Lower lobe of right lung (tissue), 2 donors: ENCODE measurements at regions not wholly inside any gene's neighbourhood (a gene's known extent, or its start where the extent isn't known, plus 50 kb on each side); places are given as distances from the start of the nearest gene placed in this dataset.

Experiments
- ATAC-seq, 2 donors: fragments of 200-7000 bp; cut with Tn5 transposase; one replicate each; pipeline ENCODE4 v1.9.1; 2020 to 2022; ENCODE audit warnings: mild to moderate bottlenecking in 2 of 2, moderate library complexity in 2 of 2
- DNase-seq: peaks from one replicate; pipeline ENCODE4 v3.0.0-alpha.2; 2020
- H3K27ac ChIP-seq: fragments of 200-600 bp; one replicate; pipeline ENCODE4 v1.8.0; 2022
- H3K27me3 ChIP-seq: fragments of 200-600 bp; one replicate; pipeline ENCODE4 v1.8.0; 2022; ENCODE audit warnings: low read depth
- H3K36me3 ChIP-seq: fragments of 200-600 bp; one replicate; pipeline ENCODE4 v1.8.0; 2022; ENCODE audit warnings: mild to moderate bottlenecking
- H3K4me1 ChIP-seq: fragments of 200-600 bp; one replicate; pipeline ENCODE4 v1.8.0; 2022
- H3K4me3 ChIP-seq: fragments of 200-600 bp; one replicate; pipeline ENCODE4 v1.8.0; 2022; ENCODE audit warnings: mild to moderate bottlenecking
- H3K9me3 ChIP-seq: fragments of 200-600 bp; one replicate; pipeline ENCODE4 v1.8.0; 2022
- CTCF ChIP-seq: fragments of 200-600 bp; IDR thresholded peaks from one replicate; pipeline ENCODE4 v1.8.0; 2022; ENCODE audit warnings: antibody characterized with exemption, mild to moderate bottlenecking
- intact Hi-C: fragments of 100-400 bp; cut with DNase I; formaldehyde crosslinking; loops from one replicate; pipeline ENCODE4 v1.11.0; 2022
- donor health status: DM: no; HTN: yes; CAD: no; lungs with severe emphysema.

DNA sequence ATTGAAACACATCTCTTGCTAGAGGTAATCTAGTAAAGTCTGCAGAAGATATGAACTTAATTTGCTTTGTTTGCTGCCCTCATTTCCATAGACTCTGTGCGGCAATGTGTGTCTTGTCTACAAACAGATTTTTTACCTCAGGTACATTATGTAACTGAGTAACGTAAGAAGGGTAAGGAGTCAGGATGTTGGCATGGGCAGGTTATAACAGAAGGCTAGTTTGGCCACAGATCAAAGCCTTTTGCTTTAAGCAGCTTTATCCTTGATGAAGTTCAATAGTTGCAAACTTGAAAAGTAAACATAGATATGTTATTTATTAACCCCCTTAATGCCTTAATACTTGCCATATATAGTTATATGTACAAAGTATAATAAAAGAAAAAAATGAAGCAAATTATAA lies 391.6 kb upstream of the FKBP1C start:
- ATAC-seq (peak in 1 of 2 donors; percentile 28), DNase-seq (no peak)
- H3K36me3 ChIP-seq = no peaks in the 10 kb centered on the region
- intact Hi-C loops = no loop called here
- no peaks in the 10 kb centered on the region for H3K9me3 ChIP-seq
- H3K4me3 ChIP-seq = no peak overlapping the region
- H3K27me3 ChIP-seq = no peaks in the 10 kb centered on the region
- no peaks in the 10 kb centered on the region for H3K4me1 ChIP-seq
- H3K27ac ChIP-seq = no peak overlapping the region
- no peak for TF ChIP-seq CTCF

- Histone ChIP-seq H3K4me3 (no peak overlapping the region), H3K9me3 (no peaks in the 10 kb centered on the region), H3K4me1 (no peaks in the 10 kb centered on the region), H3K27ac (no peak overlapping the region), H3K27me3 (no peaks in the 10 kb centered on the region), H3K36me3 (no peaks in the 10 kb centered on the region)
- intact Hi-C loops = no loop called here
- no peak for ATAC-seq
- TF ChIP-seq CTCF = no peak
- DNase-seq = no peak
Measured at GRCh38 chr6:62808565-62809293, 402.5 kb upstream of the FKBP1C start.

- no peak for ATAC-seq
- DNase-seq = no peak
Measured at GRCh38 chr6:62805431-62805830, 405.8 kb upstream of the FKBP1C start.

DNA sequence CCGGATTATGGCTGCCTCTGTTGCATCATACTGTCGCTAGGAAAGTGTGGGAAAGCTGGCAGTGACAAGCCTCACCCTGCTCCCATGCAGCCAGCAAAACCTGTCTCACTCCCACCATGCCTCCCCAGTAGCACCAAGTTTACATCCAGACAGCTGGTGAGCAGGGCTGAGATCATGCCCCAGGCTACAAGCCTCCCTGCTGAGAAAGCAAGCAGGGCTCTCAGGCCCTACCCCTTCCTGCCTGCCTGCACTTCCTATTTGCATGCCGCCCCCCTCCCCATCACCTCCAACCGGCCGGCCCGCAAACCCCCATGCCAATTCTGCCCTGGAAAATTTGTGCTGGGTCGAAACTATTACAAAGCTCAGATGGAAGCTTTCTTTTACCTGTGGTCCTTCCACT lies 408.2 kb upstream of the FKBP1C start:
- intact Hi-C loops = no loop called here
- Histone ChIP-seq H3K4me3 (no peak overlapping the region), H3K27me3 (no peaks in the 10 kb centered on the region), H3K4me1 (no peaks in the 10 kb centered on the region), H3K36me3 (no peaks in the 10 kb centered on the region), H3K27ac (no peak overlapping the region), H3K9me3 (no peaks in the 10 kb centered on the region)
- no peak for ATAC-seq
- TF ChIP-seq CTCF = no peak
- DNase-seq = no peak

More at GRCh38 chr6:62805431-62805830, 405.8 kb upstream of the FKBP1C start:
- Histone ChIP-seq H3K36me3 (no peaks in the 10 kb centered on the region), H3K27me3 (no peaks in the 10 kb centered on the region), H3K27ac (no peak overlapping the region), H3K4me3 (no peak overlapping the region), H3K4me1 (no peaks in the 10 kb centered on the region), H3K9me3 (no peaks in the 10 kb centered on the region)
- intact Hi-C loops = no loop called here
- no peak for TF ChIP-seq CTCF

DNA sequence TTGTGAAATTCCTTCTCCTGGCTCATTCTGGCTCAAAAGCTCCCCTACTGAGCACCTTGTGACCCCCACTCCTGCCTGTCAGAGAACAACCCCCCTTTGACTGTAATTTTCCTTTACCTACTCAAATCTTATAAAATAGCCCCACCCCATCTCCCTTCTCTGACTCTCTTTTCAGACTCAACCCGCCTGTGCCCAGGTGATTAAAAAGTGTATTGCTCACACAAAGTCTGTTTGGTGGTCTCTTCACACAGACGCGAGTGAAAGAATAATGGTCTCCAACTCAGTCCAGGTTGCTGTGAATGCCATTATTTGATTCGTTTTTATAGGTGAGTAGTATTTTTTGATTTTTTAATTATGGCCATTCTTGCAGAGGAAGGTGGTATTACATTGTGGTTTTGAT lies 414.1 kb upstream of the FKBP1C start:
- no peak for TF ChIP-seq CTCF
- ATAC-seq = no peak
- Histone ChIP-seq H3K9me3 (no peaks in the 10 kb centered on the region), H3K36me3 (no peaks in the 10 kb centered on the region), H3K27me3 (no peaks in the 10 kb centered on the region), H3K4me1 (no peaks in the 10 kb centered on the region), H3K4me3 (no peak overlapping the region), H3K27ac (no peak overlapping the region)
- intact Hi-C loops = no loop called here
- no peak for DNase-seq
